GM21367 (cell line): ENCODE measurements at regions not wholly inside any gene's neighbourhood (a gene's known extent, or its start where the extent isn't known, plus 50 kb on each side); places are given as distances from the start of the nearest gene placed in this dataset.

Experiments
- ATAC-seq: cut with Tn5 transposase; IDR thresholded peaks from one replicate; pipeline ENCODE4 v1.9.1; 2021; ENCODE audit not compliant: unreplicated experiment

DNA sequence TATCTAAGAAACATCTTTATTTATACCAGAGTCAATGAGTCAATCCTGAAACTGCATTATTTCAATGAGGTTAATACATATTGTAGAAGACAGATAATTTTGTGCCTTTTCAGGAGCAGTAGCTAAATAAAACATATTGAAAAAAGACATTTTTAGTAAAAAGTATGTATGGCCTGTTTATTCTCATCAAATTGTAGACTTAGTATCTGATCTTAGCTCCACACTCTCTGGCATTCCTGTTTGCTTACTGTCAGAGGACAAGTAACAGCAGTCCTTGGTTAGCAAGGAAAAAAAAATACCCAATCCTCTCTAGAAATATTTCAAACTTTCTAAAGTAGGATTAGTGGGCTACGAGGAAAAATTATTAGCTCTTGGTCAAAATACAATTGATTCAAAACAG, 50.5 kb upstream of the GUCY1A1 start:
- ATAC-seq = no peak

DNA sequence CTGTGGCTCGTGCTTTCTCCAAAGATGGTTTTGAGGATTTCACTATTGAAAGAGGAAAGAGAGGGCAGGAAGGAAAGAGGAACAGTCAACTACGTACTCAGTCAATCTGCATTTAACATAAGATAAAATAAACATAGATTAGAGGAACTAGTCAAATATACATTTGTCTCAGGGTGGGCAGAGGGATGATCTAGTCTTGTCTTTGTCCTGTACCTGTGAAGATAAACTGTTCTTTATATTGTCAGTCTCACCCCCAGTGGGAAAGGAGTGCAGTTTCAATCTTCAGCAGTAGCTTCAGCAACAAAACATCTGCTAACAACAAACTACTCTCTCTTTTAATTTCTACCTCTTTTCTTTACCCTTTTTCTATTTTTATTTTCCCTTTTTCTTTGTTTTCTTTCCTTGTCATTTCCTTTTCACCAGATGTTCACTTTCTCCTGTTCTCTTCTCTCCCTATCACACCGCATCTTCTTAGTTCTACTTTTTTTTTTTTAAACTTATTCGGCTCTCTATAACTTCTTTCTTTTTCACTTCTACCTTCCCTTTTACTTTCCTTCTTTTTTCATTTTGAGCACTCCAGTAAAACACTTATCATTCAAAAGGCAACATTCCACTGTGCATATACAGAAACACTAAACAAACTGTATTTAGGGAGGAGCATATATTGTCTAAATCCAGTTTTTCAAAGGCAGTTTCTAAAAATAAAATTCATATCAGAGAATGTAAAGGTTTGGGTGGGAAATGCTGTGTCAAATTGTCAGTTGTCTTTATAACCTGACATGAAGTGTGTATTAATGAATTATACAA, 51.4 kb upstream of the GUCY1A1 start:
- no peak for ATAC-seq

DNA sequence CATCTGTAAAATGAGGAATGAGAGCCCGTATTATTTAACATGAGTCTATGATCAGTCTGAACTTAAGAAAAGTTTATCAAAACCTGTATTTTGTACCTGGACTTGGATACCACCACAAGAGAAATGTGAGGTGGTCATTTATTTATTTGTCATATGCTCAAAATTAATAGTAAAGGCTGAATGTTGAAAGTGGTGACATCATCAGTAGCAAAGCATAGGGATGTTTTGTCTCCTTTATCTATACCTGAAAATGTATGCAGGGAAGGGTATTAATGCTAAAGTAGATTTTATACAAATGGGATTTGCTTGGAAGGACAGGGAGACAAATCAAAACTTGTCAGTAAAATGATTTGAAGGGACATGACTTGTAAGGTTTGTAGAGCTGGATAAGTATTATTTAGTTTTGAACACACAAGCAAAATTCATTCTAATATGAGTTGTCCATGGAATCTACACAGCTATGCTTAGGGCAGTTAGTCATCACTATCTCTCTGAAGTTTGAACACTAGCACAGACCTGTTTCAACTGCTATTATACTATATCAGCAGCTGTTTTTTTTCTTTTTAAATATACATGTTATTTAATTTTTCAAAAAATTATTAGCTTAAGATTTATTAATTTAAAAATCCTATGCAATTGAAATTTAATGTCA, 52.4 kb upstream of the GUCY1A1 start:
- ATAC-seq = no peak

DNA sequence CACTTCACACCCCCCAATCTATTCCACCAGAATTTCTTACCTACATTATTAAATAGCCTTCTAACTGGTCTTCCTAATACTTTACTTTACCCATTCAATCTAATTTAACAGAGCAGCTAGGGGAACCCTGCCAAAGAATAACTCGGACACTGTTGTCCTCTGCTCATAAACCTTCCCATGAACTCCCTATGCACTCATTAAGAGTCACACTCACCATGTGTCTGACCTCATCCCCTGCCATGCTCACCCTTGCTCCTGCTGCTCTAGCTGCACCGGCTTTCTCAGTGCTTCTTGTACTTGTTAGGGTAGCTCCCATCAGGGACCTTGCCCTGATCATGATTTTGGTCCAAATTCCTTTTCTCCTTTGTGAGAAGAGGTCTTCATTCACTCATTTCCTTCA, 54.6 kb upstream of the GUCY1A1 start:
- no peak for ATAC-seq

DNA sequence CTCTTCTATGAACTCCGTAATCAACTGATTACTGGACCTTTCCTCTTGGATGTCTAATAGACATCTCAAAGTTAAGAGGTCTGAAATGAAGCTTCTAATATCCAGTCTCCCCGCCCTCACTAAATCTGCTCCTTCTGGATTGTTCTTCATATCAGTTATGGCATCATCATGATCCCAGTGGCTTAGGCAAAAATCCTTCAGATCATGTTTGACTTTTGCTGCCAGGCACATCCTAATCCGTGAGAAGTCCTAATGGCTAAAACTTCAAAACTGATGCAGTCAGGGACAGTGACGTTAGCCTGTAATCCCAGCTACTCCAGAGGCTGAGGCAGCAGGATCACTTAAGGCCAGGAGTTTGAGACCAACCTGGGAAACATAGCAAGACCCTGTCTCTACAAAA, 55.1 kb upstream of the GUCY1A1 start:
- no peak for ATAC-seq

DNA sequence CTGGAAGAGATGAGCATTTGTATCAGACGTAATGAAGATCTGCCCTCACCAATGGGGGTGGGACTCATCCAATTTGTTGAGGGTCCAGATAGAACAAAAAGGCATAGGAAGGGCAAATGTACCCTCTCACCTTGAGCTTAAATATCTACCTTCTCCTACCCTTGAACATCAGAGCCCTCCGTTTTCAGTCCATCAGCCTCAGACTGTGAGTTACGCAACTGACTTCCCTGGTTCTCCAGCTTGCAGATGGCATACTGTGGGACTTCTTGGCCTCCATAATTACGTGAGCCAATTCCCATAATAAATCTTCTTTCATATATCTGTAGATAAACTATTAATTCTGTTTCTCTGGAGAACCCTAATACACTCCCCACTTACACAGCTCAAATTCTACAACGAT, 56.5 kb upstream of the GUCY1A1 start:
- no peak for ATAC-seq

DNA sequence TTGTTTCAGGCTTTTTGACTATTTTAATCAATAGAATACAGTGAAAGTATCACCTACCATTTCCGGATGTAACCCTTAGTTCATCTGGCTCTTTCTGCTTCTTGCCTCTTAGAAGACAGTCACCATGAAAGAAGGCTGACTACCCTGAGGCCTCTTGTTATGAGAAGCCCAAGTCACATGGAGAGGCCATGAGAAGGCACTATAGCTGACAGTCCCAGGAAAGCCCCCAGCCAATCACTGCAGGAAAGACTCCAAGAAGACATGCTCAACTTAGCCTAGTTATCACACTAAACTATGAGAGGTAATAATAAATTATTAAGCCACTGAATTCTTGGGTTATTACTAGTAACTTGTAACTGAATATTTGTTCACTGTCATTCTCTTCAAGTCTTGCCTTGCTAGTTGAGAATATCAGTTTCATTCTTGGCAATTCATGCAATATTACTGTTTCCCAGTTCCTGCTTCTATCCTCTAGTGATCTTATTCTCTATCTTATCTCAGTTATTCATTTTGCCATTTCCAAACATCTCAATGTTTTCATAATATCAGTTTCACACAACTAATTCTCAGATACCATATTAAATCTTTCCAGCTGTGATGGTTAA, 57.1 kb upstream of the GUCY1A1 start:
- peak; percentile 59 for ATAC-seq

DNA sequence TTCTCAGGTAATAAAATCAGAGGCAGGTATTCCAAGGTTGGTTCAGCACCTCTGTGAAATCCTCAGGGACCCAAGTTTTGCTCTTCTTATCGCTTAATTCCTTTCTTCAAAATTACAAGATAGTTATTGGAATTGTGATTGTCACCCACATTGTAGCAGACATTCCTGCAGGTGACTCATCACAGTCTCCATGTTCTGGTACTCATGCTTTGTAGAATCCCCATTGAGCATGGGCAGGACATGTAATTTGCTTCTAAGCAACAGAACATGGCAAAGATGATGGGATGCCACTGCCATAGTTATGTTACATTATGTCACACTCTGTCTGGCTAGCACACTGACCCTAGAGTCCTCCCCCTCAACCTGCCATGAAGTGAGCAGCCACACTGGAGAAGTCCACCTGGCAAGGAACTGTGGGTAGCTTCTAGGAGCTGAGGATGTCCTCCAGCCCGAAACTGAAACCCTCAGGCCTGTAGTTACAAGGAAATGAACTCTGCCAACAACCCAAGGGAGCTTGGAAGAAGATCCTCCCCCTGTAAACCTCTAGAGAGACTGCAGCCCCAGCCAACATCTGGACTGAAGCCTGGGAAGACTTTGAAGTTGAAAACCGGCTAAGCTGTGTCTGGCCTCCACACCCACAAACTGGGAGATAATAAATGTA, 58.3 kb upstream of the GUCY1A1 start:
- no peak for ATAC-seq

DNA sequence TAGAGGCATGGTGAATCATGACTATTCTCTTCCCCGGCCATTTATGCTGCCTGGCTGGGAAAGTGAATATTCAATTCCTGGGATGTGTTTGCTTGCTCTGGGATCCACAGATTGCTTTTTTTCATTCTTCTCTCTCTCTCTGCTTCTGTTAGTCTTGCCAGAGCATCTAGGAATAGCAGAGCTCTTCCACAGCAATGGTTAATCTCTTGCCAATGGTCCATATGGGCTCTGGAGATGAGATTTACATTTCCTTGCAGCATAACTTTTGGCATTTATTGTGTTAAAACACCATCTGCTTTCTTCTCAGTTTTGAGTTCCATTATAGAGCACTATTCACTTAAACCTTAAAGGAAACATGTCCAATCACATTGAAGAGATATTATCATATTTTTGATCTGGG, 59.2 kb upstream of the GUCY1A1 start:
- ATAC-seq = no peak

DNA sequence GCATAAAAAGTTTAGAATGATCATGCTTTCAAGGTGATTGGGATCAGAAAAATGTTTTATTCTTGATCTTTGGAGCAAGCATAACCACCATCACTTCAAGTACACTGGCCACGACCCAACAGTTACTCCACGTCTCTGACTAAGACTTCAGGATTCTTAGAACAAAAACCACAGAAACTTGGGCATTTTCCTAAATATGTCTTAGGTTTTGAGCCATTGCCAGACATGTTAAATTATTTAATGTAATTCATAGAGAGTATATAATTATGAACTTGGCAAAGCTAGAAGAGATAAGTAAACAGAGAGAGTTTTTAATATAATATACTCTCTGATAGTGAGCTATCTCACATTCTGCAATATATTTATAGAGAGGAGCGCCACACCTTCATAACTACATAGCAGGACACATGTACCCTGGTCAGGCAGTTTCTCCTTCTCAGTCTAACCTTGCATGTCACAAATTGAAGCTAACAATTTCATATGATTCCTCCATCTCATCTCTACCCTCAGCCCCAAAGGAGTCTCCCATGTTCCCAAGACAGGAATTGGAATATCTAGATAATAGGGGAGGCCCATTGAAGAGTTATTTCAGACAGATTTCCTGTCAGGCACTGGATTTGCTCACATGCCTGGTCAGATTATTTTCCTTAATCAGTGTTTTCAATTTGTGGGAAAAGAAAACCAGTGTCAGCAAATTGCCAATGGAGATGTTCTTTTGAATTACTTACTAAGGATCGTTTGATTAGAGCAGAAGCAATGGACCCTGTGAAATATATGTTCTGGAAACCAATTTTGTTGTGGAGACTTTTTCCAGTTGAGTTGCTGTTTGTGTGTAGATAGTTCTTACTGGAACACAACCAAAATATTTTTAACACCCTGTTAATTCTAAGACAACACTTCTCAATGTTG, 61.7 kb upstream of the GUCY1A1 start:
- ATAC-seq = no peak

DNA sequence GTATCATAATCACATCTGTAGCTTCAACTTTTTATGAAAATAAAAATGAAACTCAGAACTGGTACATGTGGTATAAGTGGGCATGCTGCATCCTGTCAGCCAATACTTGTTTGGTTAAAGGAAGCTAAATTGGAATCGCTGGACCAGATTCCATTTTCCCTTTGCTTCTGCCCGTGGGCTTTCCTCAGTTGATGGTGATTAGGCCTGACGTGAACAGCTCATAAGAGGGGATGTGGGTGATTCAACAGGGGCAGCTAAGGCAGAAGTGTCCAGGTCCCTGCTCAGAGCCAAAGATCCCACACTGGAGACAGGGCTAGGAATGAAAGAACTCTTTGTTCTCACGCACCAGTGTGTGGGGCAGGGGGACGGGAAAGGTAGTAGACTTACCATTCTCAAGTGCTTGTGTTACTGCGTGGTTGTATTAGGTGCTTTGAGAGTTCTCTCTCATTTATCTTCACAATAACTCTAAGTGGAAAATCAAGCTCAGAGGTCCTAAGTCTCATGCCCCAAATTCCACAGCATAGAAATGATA, 63.2 kb upstream of the GUCY1A1 start:
- ATAC-seq = no peak

DNA sequence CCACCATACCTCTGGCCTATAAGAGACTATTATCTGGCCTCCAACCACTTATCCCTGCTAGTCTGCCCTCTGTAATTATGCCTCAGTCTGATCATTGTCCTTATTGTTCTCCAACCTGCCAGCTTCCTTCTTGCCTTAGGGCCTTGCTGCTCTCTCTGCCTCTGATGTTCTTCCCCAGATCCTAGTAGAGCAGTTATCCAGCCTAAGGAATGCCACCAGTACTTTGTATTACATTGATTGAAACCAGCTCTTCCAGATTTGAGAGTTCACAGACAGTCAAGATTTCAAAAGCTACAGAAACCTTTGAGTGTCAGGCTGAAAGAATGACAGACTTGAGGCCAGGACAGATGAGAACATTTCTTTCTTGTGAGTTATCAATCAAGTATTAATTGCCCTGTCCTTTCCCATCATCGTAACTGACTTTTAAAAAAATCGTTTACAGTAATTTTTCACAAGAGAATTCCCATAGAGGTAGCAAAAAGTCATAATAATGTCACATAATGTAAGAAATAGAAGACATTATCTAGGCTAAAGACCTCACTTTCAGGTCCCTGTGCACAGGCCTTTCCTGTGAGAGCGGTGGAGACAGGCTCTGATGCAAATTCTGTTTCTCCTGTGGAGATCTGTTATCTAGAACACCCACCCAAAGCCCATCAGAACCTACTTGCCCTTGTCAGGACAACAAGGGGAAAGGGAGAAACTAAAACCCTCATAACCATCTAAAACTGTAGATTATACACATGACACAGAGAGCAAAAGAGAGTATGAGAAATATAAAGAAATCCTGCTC, 64.1 kb upstream of the GUCY1A1 start:
- ATAC-seq = no peak

DNA sequence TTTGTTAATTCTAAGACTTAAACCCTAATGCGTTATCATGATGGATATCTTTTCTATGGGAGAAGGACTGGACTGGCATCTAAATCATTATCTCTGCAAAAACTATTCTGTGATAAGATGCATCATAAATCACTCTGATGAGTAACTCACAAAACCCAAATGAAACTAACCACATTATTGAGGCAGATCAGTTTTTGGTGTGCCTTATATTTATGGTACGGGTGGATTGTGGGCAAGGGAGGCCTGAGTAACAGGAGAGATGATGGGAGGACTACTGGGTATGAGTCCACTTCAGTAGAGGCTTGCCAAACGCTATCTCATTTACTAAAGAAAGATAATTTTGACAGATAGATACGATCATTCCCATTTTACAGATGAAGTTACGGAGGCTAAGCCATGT, 66.4 kb upstream of the GUCY1A1 start:
- ATAC-seq = no peak

DNA sequence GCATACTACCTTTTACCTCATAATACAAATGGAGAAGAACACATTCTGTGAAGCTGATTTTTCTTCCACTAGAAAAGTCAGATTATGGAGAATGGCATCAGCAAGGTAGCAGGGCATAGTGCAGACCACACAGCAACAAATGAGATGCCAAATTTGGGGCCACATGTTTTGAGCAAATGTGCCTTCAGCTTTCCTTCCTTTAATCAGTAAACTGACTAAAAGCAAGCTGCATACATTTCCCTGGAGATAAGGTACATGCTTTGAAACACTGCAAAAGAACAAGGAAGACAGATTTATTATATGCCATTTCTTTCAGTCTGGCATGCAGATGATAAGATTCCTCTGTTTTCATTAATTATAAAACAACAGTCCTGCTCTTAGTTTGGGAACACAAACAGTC, 67.1 kb upstream of the GUCY1A1 start:
- ATAC-seq = no peak

DNA sequence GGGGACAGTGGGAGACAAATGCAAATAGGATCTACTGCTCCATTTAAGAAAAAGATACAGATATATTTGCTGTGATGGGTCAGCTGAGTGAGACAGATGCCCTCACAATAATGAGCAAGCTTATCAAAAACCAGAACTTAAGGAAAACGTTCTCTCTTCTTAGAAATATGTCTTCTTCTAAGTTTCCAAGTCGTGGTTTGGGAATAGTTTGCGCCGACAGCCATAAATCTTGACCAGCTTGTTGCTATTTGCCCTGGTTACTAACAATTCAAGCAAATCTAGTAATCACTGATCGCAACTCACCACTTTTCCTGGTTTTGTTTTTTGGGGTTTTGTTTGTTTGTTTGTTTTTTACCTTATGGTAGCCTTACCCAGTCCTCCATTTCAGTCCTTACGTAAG, 67.6 kb upstream of the GUCY1A1 start:
- no peak for ATAC-seq

DNA sequence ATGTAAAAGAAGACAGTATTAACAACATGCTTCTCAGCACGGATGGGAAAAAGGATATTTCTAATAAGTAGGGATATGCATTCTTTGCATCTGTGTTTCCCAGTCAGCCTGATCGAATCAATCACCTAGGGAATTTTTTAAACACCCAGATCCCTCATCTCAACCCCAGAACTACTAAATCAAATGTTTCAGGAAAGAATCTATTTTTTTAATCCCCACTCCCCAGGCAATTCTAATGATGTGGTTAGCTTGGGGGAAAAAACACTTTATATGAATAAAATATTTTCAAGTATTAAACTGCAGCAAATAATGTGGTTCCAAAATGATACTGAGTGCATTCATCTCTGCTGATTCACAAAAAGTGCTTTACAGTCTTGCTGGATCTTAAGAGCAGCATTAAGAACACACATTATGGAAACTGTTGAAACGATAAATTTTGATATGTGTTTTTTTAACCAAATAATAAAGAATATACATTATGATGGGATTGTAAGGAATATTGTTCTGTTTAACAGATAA, 68.7 kb upstream of the GUCY1A1 start:
- ATAC-seq = no peak

DNA sequence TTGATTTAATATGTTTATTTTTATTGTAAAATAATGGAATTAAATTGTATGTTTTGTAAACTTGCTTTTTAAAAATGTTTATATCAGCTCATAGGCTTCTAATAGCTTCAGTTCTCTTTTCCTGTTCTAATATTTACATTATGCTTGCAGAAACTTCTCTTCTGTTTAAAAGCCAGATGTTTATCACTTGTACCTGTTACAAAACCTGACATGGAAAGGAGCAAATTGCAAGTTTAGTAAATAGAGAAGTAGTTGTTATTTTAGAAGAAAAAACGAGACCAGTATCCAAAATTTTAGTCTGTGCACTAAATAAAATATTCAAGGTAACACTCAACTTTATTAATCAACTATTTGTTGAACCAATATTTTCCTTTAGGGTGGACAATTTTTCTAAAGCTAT, 69.4 kb upstream of the GUCY1A1 start:
- no peak for ATAC-seq

DNA sequence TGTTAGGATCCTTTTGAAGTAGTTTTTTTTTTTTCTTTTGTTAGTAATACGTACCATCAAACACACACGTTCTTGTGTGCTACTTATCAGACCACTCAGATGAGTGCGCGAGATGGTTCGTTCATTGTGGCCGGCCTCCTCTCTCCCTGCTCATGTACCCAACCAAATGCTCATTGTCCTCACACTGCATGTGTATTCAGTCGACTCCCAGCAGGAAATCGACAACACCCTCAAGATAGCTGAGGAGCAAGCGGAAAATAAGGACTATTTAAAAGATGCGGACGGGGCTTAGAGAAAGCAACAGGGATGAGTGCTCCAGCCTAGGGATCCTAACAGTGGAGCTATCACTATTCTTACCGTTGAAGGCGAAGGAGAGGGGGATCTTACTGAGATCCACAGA, 72.9 kb upstream of the GUCY1A1 start:
- no peak for ATAC-seq

DNA sequence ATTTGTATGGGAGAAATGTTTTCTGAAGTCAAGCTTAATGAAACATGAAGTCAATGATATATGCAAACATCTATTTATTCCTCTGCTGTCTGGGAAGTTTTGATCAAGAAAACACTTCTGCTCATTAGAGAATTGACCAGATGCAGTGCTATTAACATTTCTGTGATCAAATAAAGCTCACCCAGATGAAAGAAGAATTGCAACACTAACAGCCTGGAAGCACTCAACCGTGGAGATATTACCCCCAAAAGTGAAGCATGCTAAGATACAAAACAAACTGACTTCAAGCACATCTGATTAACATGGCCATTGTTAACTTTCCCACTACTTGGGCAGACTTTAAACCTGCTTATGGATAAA, 73.7 kb upstream of the GUCY1A1 start:
- ATAC-seq = no peak
